ENCODE measurements at regions not wholly inside any gene's neighbourhood (a gene's known extent, or its start where the extent isn't known, plus 50 kb on each side); places are given as distances from the start of the nearest gene placed in this dataset.

DNA sequence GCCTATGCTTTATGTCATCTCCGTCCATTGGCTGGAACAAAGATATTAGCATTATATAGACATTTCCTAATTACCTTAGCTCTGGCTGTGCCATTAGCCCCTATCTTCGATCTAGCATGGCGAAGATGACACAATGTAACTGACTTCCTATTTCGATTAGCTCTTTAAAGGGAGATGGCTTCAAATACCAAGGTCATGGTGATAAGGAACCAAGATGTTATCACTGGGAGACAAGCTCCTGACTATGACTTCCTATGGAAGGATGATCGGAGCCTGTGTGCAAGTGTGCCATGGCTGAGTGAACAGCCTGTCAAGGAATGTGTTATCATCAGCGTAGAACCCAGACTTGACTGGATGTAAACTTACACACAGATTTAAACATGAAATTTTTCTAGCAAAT, 602.1 kb downstream of the PSAT1 start:
- TF ChIP-seq CTCF (IDR thresholded peaks at IDR 0.05) = no peak
- TF ChIP-seq POLR2A (IDR thresholded peaks at IDR 0.05) = no peak

Data from uterus (tissue), 2 donors.